HL-60 (cell line): ENCODE measurements at regions not wholly inside any gene's neighbourhood (a gene's known extent, or its start where the extent isn't known, plus 50 kb on each side); places are given as distances from the start of the nearest gene placed in this dataset.
"Not testable (repeated sequence)": the region's sequence is repeated elsewhere in the genome, so short reads cannot be mapped to it uniquely, and the experiment has no call there.

Experiments used
- DNase-seq, 2 experiments: peaks; one replicate each; pipeline ENCODE4 v3.0.0-alpha.2; 2010 to 2020; ENCODE audit warnings: low read depth in 1 of 2, low spot score in 1 of 2
- H3K27ac ChIP-seq: fragments of 250-450 bp; sonication (Bioruptor Pico); replicated peaks from 2 replicates; pipeline ENCODE4 v1.5.1; 2020; ENCODE audit warnings: mild to moderate bottlenecking, moderate library complexity
- H3K27me3 ChIP-seq: fragments of 250-450 bp; sonication (Bioruptor Pico); 2 replicates; pipeline ENCODE4 v1.5.1; 2021; ENCODE audit warnings: mild to moderate bottlenecking, moderate library complexity; ENCODE audit not compliant: insufficient read depth, poor library complexity, severe bottlenecking
- H3K4me3 ChIP-seq: replicated peaks from 2 replicates; pipeline ENCODE4 v1.5.1; 2011; ENCODE audit warnings: mild to moderate bottlenecking, control low read depth, low read length; ENCODE audit not compliant: insufficient read depth
- GABPA ChIP-seq: IDR thresholded peaks from 2 replicates; pipeline ENCODE4 v1.6.1; 2012; ENCODE audit warnings: low read depth
- POLR2AphosphoS5 ChIP-seq: IDR thresholded peaks from 2 replicates; pipeline ENCODE4 v1.6.1; 2012; ENCODE audit warnings: low read depth
- SPI1 ChIP-seq: IDR thresholded peaks from 2 replicates; pipeline ENCODE4 v1.6.1; 2012; ENCODE audit warnings: low read depth, mild to moderate bottlenecking, borderline replicate concordance
- TF ChIP-seq, protein P1 (sequence below): IDR thresholded peaks from one replicate; pipeline ENCODE4 v1.5.1; 2011; ENCODE audit warnings: low read length, control low read depth, inconsistent platforms; ENCODE audit not compliant: insufficient read depth
- TF ChIP-seq, protein P2 (sequence below): IDR thresholded peaks from 2 replicates; pipeline ENCODE4 v1.6.1; 2012; ENCODE audit warnings: low read depth; ENCODE audit not compliant: insufficient replicate concordance

DNA sequence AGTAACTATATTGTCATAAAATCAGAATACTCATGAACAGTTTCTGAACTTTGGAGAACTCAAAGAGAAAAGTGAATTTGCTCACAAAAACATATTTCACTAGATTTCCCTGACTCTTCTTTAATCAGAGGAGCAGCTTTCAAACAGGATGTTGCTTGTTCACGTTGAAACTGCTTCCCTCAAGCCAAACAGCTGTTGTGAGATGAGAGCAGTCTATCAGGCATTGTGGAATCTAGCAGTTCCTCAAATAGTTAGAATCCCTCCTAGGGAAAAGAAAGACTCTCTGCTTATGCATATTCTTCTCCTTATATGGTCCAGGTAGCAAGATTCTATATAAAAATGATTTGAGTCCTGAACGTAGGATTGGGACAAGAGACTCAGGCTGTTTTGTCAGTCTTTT lies 1012.1 kb downstream of the FAM133A start:
- Histone ChIP-seq H3K27ac (no peak overlapping the region), H3K27me3 (no peaks in the 10 kb centered on the region), H3K4me3 (no peak overlapping the region)
- TF ChIP-seq SPI1 (no peak), POLR2AphosphoS5 (no peak), GABPA (no peak)
- DNase-seq, result no peak

DNA sequence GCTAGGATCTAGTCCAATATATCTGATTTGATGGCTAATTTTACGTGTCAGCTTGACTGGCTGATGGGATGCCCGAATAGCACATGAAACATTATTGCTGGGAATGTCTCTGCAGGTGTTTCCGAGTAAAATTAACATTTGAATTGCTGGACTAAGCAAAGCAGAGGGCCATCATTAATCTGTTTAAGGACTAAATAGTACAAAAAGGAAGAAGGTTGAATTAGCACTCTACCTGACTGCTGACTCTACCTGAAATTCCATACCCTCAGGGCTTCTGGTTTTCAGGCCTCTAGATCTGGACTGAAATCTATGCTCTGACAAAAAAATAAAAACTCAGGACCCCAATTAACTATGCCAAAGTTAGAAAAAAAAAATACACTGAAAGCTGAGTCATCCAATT lies 1021.9 kb downstream of the FAM133A start:
- Histone ChIP-seq H3K4me3 (no peak overlapping the region), H3K27ac (no peak overlapping the region), H3K27me3 (no peaks in the 10 kb centered on the region)
- no peak for DNase-seq
- no peak for TF ChIP-seq SPI1
- TF ChIP-seq GABPA, result no peak
- TF ChIP-seq, protein P1, sequence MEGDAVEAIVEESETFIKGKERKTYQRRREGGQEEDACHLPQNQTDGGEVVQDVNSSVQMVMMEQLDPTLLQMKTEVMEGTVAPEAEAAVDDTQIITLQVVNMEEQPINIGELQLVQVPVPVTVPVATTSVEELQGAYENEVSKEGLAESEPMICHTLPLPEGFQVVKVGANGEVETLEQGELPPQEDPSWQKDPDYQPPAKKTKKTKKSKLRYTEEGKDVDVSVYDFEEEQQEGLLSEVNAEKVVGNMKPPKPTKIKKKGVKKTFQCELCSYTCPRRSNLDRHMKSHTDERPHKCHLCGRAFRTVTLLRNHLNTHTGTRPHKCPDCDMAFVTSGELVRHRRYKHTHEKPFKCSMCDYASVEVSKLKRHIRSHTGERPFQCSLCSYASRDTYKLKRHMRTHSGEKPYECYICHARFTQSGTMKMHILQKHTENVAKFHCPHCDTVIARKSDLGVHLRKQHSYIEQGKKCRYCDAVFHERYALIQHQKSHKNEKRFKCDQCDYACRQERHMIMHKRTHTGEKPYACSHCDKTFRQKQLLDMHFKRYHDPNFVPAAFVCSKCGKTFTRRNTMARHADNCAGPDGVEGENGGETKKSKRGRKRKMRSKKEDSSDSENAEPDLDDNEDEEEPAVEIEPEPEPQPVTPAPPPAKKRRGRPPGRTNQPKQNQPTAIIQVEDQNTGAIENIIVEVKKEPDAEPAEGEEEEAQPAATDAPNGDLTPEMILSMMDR, result no peak
- TF ChIP-seq, protein P2, sequence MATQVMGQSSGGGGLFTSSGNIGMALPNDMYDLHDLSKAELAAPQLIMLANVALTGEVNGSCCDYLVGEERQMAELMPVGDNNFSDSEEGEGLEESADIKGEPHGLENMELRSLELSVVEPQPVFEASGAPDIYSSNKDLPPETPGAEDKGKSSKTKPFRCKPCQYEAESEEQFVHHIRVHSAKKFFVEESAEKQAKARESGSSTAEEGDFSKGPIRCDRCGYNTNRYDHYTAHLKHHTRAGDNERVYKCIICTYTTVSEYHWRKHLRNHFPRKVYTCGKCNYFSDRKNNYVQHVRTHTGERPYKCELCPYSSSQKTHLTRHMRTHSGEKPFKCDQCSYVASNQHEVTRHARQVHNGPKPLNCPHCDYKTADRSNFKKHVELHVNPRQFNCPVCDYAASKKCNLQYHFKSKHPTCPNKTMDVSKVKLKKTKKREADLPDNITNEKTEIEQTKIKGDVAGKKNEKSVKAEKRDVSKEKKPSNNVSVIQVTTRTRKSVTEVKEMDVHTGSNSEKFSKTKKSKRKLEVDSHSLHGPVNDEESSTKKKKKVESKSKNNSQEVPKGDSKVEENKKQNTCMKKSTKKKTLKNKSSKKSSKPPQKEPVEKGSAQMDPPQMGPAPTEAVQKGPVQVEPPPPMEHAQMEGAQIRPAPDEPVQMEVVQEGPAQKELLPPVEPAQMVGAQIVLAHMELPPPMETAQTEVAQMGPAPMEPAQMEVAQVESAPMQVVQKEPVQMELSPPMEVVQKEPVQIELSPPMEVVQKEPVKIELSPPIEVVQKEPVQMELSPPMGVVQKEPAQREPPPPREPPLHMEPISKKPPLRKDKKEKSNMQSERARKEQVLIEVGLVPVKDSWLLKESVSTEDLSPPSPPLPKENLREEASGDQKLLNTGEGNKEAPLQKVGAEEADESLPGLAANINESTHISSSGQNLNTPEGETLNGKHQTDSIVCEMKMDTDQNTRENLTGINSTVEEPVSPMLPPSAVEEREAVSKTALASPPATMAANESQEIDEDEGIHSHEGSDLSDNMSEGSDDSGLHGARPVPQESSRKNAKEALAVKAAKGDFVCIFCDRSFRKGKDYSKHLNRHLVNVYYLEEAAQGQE, result no peak
- no peak for TF ChIP-seq POLR2AphosphoS5

DNA sequence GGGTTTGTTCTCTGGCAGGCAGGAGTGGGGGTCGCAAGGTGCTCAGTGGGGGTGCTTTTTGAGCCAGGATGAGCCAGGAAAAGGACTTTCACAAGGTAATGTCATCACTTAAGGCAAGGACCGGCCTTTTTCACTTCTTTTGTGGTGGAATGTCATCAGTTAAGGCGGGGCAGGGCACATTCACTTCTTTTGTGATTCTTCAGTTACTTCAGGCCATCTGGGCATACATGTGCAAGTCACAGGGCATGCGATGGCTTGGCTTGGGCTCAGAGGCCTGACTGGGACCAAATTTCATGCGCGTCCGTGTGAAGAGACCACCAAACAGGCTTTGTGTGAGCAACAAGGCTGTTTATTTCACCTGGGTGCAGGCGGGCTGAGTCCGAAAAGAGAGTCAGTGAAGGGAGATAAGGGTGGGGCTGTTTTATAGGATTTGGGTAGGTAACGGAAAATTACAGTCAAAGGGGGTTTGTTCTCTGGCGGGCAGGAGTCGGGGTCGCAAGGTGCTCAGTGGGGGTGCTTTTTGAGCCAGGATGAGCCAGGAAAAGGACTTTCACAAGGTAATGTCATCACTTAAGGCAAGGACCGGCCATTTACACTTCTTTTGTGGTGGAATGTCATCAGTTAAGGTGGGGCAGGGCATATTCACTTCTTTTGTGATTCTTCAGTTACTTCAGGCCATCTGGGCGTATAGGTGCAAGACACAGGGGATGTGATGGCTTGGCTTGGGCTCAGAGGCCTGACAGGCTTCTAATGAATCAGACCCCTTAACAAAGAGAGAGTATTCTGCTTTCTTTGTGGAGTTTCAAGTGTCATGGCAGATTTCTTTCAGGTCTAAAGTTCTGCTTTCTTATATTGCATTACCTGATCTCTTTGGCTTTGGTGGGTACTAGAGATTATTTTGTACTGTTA lies 1030.6 kb downstream of the FAM133A start:
- not testable (repeated sequence) for H3K4me3 ChIP-seq, H3K27ac ChIP-seq, DNase-seq, H3K27me3 ChIP-seq

DNA sequence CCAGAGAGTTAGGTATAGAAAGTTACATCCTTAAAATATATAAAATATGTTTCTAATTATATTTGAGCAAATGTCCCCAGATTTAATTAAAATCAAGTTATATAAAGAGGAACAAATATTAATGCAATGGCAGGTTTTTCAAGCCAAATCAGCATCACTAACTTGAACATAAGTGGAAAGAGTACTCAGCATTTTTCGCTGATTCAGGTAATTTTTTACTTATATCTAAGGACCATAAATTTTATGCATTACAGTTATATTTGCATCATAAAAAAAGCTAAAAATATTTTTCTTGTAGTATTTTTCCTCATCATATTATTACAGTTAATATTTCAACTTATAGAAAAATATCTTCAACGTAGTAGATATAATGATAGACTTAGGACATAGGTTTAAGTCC lies 1047.4 kb downstream of the FAM133A start:
- no peak for DNase-seq
- TF ChIP-seq, protein P2, result no peak
- TF ChIP-seq SPI1 (no peak), GABPA (no peak), POLR2AphosphoS5 (no peak)
- TF ChIP-seq, protein P1, result no peak

DNA sequence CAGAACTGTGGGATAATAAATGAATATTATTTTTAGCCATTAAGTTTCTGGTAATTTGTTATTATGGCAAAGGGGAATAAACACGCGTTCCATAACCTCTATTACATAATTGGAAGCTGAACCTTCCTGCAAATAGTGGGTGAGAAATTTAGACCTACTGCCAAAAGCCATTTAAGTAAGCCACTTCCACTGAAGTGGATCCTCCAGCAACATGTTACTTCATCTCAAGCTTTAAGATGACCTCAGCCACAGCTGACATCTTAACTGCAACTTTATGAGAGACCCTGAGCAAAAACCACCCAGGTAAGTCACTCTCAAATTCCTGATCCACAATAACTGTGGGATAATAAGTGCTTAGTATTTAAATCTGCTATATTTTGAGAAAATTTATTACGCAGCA lies 1048.6 kb downstream of the FAM133A start:
- DNase-seq, result no peak
- no peaks in the 10 kb centered on the region for H3K27me3 ChIP-seq
- TF ChIP-seq, protein P2, result no peak
- no peak for TF ChIP-seq GABPA
- TF ChIP-seq SPI1, result no peak
- TF ChIP-seq, protein P1, result no peak
- TF ChIP-seq POLR2AphosphoS5, result no peak
- H3K4me3 ChIP-seq, result no peak overlapping the region
- H3K27ac ChIP-seq, result no peak overlapping the region

More for the DNA sequence above, 1047.4 kb downstream of the FAM133A start:
- H3K27me3 ChIP-seq, result no peaks in the 10 kb centered on the region
- H3K27ac ChIP-seq, result no peak overlapping the region
- H3K4me3 ChIP-seq, result no peak overlapping the region
